Omental fat pad (tissue), 3 donors: ENCODE measurements at regions not wholly inside any gene's neighbourhood (a gene's known extent, or its start where the extent isn't known, plus 50 kb on each side); places are given as distances from the start of the nearest gene placed in this dataset.

ENCODE experiments used
- ATAC-seq: fragments of 150-250 bp; one replicate; pipeline ENCODE4 v1.9.1; 2016; ENCODE audit warnings: mild to moderate bottlenecking, moderate library complexity; ENCODE audit not compliant: low FRiP score
- DNase-seq: peaks from one replicate; pipeline ENCODE4 v3.0.0-alpha.2; 2019; ENCODE audit warnings: low spot score
- CTCF ChIP-seq, 3 donors: fragments of 450-650 bp; IDR thresholded peaks; one replicate each; pipeline ENCODE4 v1.5.1; 2016 to 2017; ENCODE audit warnings: antibody characterized with exemption in 3 of 3, mild to moderate bottlenecking in 3 of 3, moderate library complexity in 2 of 3

DNA sequence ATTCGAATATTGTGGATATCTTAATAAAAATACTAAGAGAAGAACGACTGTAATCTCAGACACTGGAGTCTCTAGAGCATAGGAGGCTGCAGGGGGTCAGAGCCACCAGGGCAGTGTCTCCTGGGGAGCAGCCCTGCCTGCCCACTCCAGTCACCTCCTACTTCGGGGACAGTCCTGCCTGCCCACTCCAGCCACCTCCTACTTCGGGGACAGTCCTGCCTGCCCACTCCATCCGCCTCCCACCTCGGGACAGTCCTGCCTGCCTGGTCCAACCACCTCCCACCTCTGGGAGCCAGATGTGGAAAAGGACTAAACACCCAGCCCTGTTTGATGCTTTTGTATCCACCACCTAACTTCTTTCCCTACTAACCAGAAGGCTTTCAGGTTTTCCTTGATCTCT lies 350.1 kb upstream of the SMIM21 start:
- TF ChIP-seq CTCF (IDR thresholded peaks at IDR 0.05): no peak
- ATAC-seq: no peak
- DNase-seq: no peak

- ATAC-seq: no peak
- no peak for TF ChIP-seq CTCF (IDR thresholded peaks at IDR 0.05)
- no peak for DNase-seq
Observed at GRCh38 chr18:75775121-75775520, 347.6 kb upstream of the SMIM21 start.

- TF ChIP-seq CTCF (IDR thresholded peaks at IDR 0.05): no peak
- ATAC-seq: no peak
Observed at GRCh38 chr18:75773618-75774017, 346.1 kb upstream of the SMIM21 start.

DNA sequence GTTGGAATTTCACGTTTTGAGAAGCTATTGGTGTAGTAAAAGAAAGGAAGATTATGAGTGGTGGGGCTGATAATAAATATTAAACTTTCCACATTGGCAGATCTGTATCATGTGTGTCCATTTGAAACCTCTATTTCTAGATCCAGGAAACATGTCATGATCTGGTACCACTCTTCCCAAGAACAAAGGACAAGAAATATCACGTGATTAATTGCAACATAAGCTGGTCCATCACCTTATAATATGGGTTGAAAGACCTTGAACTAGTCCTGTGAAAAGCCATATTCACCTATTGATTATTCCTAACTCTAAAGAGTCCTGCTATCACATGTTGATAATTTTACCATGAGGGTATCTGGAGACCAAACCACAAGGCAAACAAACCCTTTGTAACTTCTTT lies 335.3 kb upstream of the SMIM21 start:
- no peak for TF ChIP-seq CTCF (IDR thresholded peaks at IDR 0.05)
- ATAC-seq: no peak
- DNase-seq: no peak

More at GRCh38 chr18:75773618-75774017, 346.1 kb upstream of the SMIM21 start:
- no peak for DNase-seq

- DNase-seq: no peak
- ATAC-seq: no peak
- no peak for TF ChIP-seq CTCF (IDR thresholded peaks at IDR 0.05)
Observed at GRCh38 chr18:75760208-75760607, 332.7 kb upstream of the SMIM21 start.

- TF ChIP-seq CTCF (IDR thresholded peaks at IDR 0.05): no peak
- ATAC-seq (no peak), DNase-seq (no peak)
Observed at GRCh38 chr18:75757951-75758350, 330.4 kb upstream of the SMIM21 start.

GRCh38 chr18:75754433-75754832 lies 326.9 kb upstream of the SMIM21 start:
- ATAC-seq (no peak), DNase-seq (no peak)
- no peak for TF ChIP-seq CTCF (IDR thresholded peaks at IDR 0.05)
